ENCODE measurements at regions not wholly inside any gene's neighbourhood (a gene's known extent, or its start where the extent isn't known, plus 50 kb on each side); places are given as distances from the start of the nearest gene placed in this dataset.
"Not testable (repeated sequence)": the region's sequence is repeated elsewhere in the genome, so short reads cannot be mapped to it uniquely, and the experiment has no call there.

GRCh38 chr3:18188491-18188890 lies 236.6 kb downstream of the SATB1 start:
- no peak overlapping the region for H3K4me3 ChIP-seq (ENCODE audit: low read length)
- H3K4me1 ChIP-seq (ENCODE audit: insufficient read depth, low read length): no peaks in the 10 kb centered on the region
- no peaks in the 10 kb centered on the region for H3K9me3 ChIP-seq (ENCODE audit: low read depth, low read length)
- H3K27me3 ChIP-seq (ENCODE audit: insufficient read depth, low read length): no peaks in the 10 kb centered on the region

GRCh38 chr3:18185624-18186023 lies 239.5 kb downstream of the SATB1 start:
- Histone ChIP-seq H3K4me1 (ENCODE audit: insufficient read depth, low read length) (no peaks in the 10 kb centered on the region), H3K9me3 (ENCODE audit: low read depth, low read length) (no peaks in the 10 kb centered on the region), H3K4me3 (ENCODE audit: low read length) (no peak overlapping the region), H3K27me3 (ENCODE audit: insufficient read depth, low read length) (no peaks in the 10 kb centered on the region)

- H3K9me3 ChIP-seq (ENCODE audit: low read depth, low read length); H3K4me3 ChIP-seq (ENCODE audit: low read length); H3K27me3 ChIP-seq (ENCODE audit: insufficient read depth, low read length); H3K4me1 ChIP-seq (ENCODE audit: insufficient read depth, low read length): not testable (repeated sequence)
These were observed 242.2 kb downstream of the SATB1 start for GRCh38 chr3:18182923-18183322.

GRCh38 chr3:18179521-18179920 lies 245.6 kb downstream of the SATB1 start:
- H3K27me3 ChIP-seq (ENCODE audit: insufficient read depth, low read length): no peaks in the 10 kb centered on the region
- no peaks in the 10 kb centered on the region for H3K4me1 ChIP-seq (ENCODE audit: insufficient read depth, low read length)
- no peak overlapping the region for H3K4me3 ChIP-seq (ENCODE audit: low read length)
- no peaks in the 10 kb centered on the region for H3K9me3 ChIP-seq (ENCODE audit: low read depth, low read length)

GRCh38 chr3:18177271-18177670 lies 247.9 kb downstream of the SATB1 start:
- H3K4me3 ChIP-seq (ENCODE audit: low read length): no peak overlapping the region
- H3K27me3 ChIP-seq (ENCODE audit: insufficient read depth, low read length): no peaks in the 10 kb centered on the region
- no peaks in the 10 kb centered on the region for H3K9me3 ChIP-seq (ENCODE audit: low read depth, low read length)
- no peaks in the 10 kb centered on the region for H3K4me1 ChIP-seq (ENCODE audit: insufficient read depth, low read length)

- not testable (repeated sequence) for H3K27me3 ChIP-seq (ENCODE audit: insufficient read depth, low read length); H3K4me3 ChIP-seq (ENCODE audit: low read length); H3K9me3 ChIP-seq (ENCODE audit: low read depth, low read length); H3K4me1 ChIP-seq (ENCODE audit: insufficient read depth, low read length)
These were observed 251.2 kb downstream of the SATB1 start for GRCh38 chr3:18173891-18174290.

- H3K27me3 ChIP-seq (ENCODE audit: insufficient read depth, low read length): no peaks in the 10 kb centered on the region
- no peak overlapping the region for H3K4me3 ChIP-seq (ENCODE audit: low read length)
- no peaks in the 10 kb centered on the region for H3K9me3 ChIP-seq (ENCODE audit: low read depth, low read length)
- no peaks in the 10 kb centered on the region for H3K4me1 ChIP-seq (ENCODE audit: insufficient read depth, low read length)
These were observed 265.5 kb downstream of the SATB1 start for GRCh38 chr3:18159681-18160080.

GRCh38 chr3:18153571-18154173 lies 271.5 kb downstream of the SATB1 start:
- H3K27me3 ChIP-seq (ENCODE audit: insufficient read depth, low read length): no peaks in the 10 kb centered on the region
- H3K4me3 ChIP-seq (ENCODE audit: low read length): no peak overlapping the region
- no peaks in the 10 kb centered on the region for H3K9me3 ChIP-seq (ENCODE audit: low read depth, low read length)
- no peaks in the 10 kb centered on the region for H3K4me1 ChIP-seq (ENCODE audit: insufficient read depth, low read length)

GRCh38 chr3:18151199-18151598 lies 273.9 kb downstream of the SATB1 start:
- H3K9me3 ChIP-seq (ENCODE audit: low read depth, low read length): no peaks in the 10 kb centered on the region
- no peaks in the 10 kb centered on the region for H3K4me1 ChIP-seq (ENCODE audit: insufficient read depth, low read length)
- H3K27me3 ChIP-seq (ENCODE audit: insufficient read depth, low read length): no peaks in the 10 kb centered on the region
- H3K4me3 ChIP-seq (ENCODE audit: low read length): no peak overlapping the region

- Histone ChIP-seq H3K4me3 (ENCODE audit: low read length) (no peak overlapping the region), H3K27me3 (ENCODE audit: insufficient read depth, low read length) (no peaks in the 10 kb centered on the region), H3K4me1 (ENCODE audit: insufficient read depth, low read length) (no peaks in the 10 kb centered on the region), H3K9me3 (ENCODE audit: low read depth, low read length) (no peaks in the 10 kb centered on the region)
These were observed 275.2 kb downstream of the SATB1 start for GRCh38 chr3:18149935-18150334.

GRCh38 chr3:18149386-18149785 lies 275.8 kb downstream of the SATB1 start:
- Histone ChIP-seq H3K4me1 (ENCODE audit: insufficient read depth, low read length) (no peaks in the 10 kb centered on the region), H3K9me3 (ENCODE audit: low read depth, low read length) (no peaks in the 10 kb centered on the region), H3K4me3 (ENCODE audit: low read length) (no peak overlapping the region), H3K27me3 (ENCODE audit: insufficient read depth, low read length) (no peaks in the 10 kb centered on the region)

- no peak overlapping the region for H3K4me3 ChIP-seq (ENCODE audit: low read length)
- no peaks in the 10 kb centered on the region for H3K9me3 ChIP-seq (ENCODE audit: low read depth, low read length)
- no peaks in the 10 kb centered on the region for H3K27me3 ChIP-seq (ENCODE audit: insufficient read depth, low read length)
- H3K4me1 ChIP-seq (ENCODE audit: insufficient read depth, low read length): no peaks in the 10 kb centered on the region
These were observed 280.6 kb downstream of the SATB1 start for GRCh38 chr3:18144571-18144970.

- H3K27me3 ChIP-seq (ENCODE audit: insufficient read depth, low read length): no peaks in the 10 kb centered on the region
- H3K9me3 ChIP-seq (ENCODE audit: low read depth, low read length): no peaks in the 10 kb centered on the region
- H3K4me1 ChIP-seq (ENCODE audit: insufficient read depth, low read length): no peaks in the 10 kb centered on the region
- H3K4me3 ChIP-seq (ENCODE audit: low read length): no peak overlapping the region
These were observed 281.8 kb downstream of the SATB1 start for GRCh38 chr3:18143258-18143780.

GRCh38 chr3:18137958-18138357 lies 287.2 kb downstream of the SATB1 start:
- Histone ChIP-seq H3K27me3 (ENCODE audit: insufficient read depth, low read length) (no peaks in the 10 kb centered on the region), H3K4me3 (ENCODE audit: low read length) (no peak overlapping the region), H3K9me3 (ENCODE audit: low read depth, low read length) (no peaks in the 10 kb centered on the region), H3K4me1 (ENCODE audit: insufficient read depth, low read length) (no peaks in the 10 kb centered on the region)

- H3K4me3 ChIP-seq (ENCODE audit: low read length): no peak overlapping the region
- H3K9me3 ChIP-seq (ENCODE audit: low read depth, low read length): no peaks in the 10 kb centered on the region
- H3K27me3 ChIP-seq (ENCODE audit: insufficient read depth, low read length): no peaks in the 10 kb centered on the region
- no peaks in the 10 kb centered on the region for H3K4me1 ChIP-seq (ENCODE audit: insufficient read depth, low read length)
These were observed 289.9 kb downstream of the SATB1 start for GRCh38 chr3:18135060-18135814.
